ENCODE measurements at regions not wholly inside any gene's neighbourhood (a gene's known extent, or its start where the extent isn't known, plus 50 kb on each side); places are given as distances from the start of the nearest gene placed in this dataset.

- dilution Hi-C loops (cut with MboI; ENCODE audit: extremely low pct_ligation_motif_present, low sequenced_read_pairs) = no loop called here
- Histone ChIP-seq H3K4me2 (ENCODE audit: control insufficient read depth, extremely low read depth, insufficient read depth, low read depth, low read length) (no peak overlapping the region), H3K27ac (ENCODE audit: control insufficient read depth, insufficient read depth, low read length) (no peak overlapping the region), H3K9me1 (ENCODE audit: control insufficient read depth, extremely low read depth, insufficient read depth, low read length) (no peaks in the 10 kb centered on the region), H3K27me3 (ENCODE audit: control insufficient read depth, extremely low read depth, insufficient read depth, low read length) (no peaks in the 10 kb centered on the region), H3K79me2 (ENCODE audit: control insufficient read depth, insufficient read depth, low read length) (no peaks in the 10 kb centered on the region), H3K4me1 (ENCODE audit: control insufficient read depth, extremely low read depth, insufficient read depth, low read length) (peaks cover 5% of the 10 kb centered on the region), H4K20me1 (ENCODE audit: control insufficient read depth, extremely low read depth, insufficient read depth, low read length) (no peaks in the 10 kb centered on the region), H2AFZ (ENCODE audit: control insufficient read depth, low read length) (no peak overlapping the region), H3K9ac (ENCODE audit: control insufficient read depth, extremely low read depth, insufficient read depth, low read length) (no peak overlapping the region), H3K36me3 (ENCODE audit: control insufficient read depth in 2 of 2, extremely low read depth in 1 of 2, insufficient read depth in 2 of 2, low read length in 2 of 2) (no peaks in the 10 kb centered on the region), H3K4me3 (ENCODE audit: control insufficient read depth in 2 of 3, extremely low read depth in 1 of 3, insufficient read depth in 2 of 3, low read depth in 1 of 3, low read length in 3 of 3) (no peak overlapping the region), H3K9me3 (ENCODE audit: control insufficient read depth, low read depth, low read length) (no peaks in the 10 kb centered on the region)
- DNase-seq (ENCODE audit: low read depth, low spot score) (no peak), FAIRE-seq (no peak)
- no peak for TF ChIP-seq CTCF (optimal IDR thresholded peaks at IDR 0.05 in 1 of 3, IDR thresholded peaks at IDR 0.05 in 1 of 3, conservative IDR thresholded peaks at IDR 0.05 in 1 of 3; ENCODE audit: extremely low read depth in 1 of 3, insufficient read depth in 2 of 3, low read length in 3 of 3)
- no peak for TF ChIP-seq EZH2 (IDR thresholded peaks at IDR 0.05; ENCODE audit: low read length)
Measured at GRCh38 chr4:147325571-147325981, 155.3 kb upstream of the EDNRA start.

GRCh38 chr4:147326591-147326990 is 154.3 kb upstream of the EDNRA start:
- H4K20me1 ChIP-seq (ENCODE audit: control insufficient read depth, extremely low read depth, insufficient read depth, low read length) = no peaks in the 10 kb centered on the region
- no peaks in the 10 kb centered on the region for H3K9me3 ChIP-seq (ENCODE audit: control insufficient read depth, low read depth, low read length)
- H3K4me3 ChIP-seq (ENCODE audit: control insufficient read depth in 2 of 3, extremely low read depth in 1 of 3, insufficient read depth in 2 of 3, low read depth in 1 of 3, low read length in 3 of 3) = no peak overlapping the region
- no peak overlapping the region for H3K9ac ChIP-seq (ENCODE audit: control insufficient read depth, extremely low read depth, insufficient read depth, low read length)
- no peak overlapping the region for H3K4me2 ChIP-seq (ENCODE audit: control insufficient read depth, extremely low read depth, insufficient read depth, low read depth, low read length)
- FAIRE-seq (no peak), DNase-seq (ENCODE audit: low read depth, low spot score) (no peak)
- dilution Hi-C loops (cut with MboI; ENCODE audit: extremely low pct_ligation_motif_present, low sequenced_read_pairs) = no loop called here
- H3K36me3 ChIP-seq (ENCODE audit: control insufficient read depth in 2 of 2, extremely low read depth in 1 of 2, insufficient read depth in 2 of 2, low read length in 2 of 2) = no peaks in the 10 kb centered on the region
- H3K79me2 ChIP-seq (ENCODE audit: control insufficient read depth, insufficient read depth, low read length) = no peaks in the 10 kb centered on the region
- no peaks in the 10 kb centered on the region for H3K9me1 ChIP-seq (ENCODE audit: control insufficient read depth, extremely low read depth, insufficient read depth, low read length)
- H2AFZ ChIP-seq (ENCODE audit: control insufficient read depth, low read length) = no peak overlapping the region
- peaks cover 6% of the 10 kb centered on the region for H3K4me1 ChIP-seq (ENCODE audit: control insufficient read depth, extremely low read depth, insufficient read depth, low read length)
- TF ChIP-seq CTCF (optimal IDR thresholded peaks at IDR 0.05 in 1 of 3, IDR thresholded peaks at IDR 0.05 in 1 of 3, conservative IDR thresholded peaks at IDR 0.05 in 1 of 3; ENCODE audit: extremely low read depth in 1 of 3, insufficient read depth in 2 of 3, low read length in 3 of 3) = no peak
- TF ChIP-seq EZH2 (IDR thresholded peaks at IDR 0.05; ENCODE audit: low read length) = no peak
- H3K27me3 ChIP-seq (ENCODE audit: control insufficient read depth, extremely low read depth, insufficient read depth, low read length) = no peaks in the 10 kb centered on the region
- H3K27ac ChIP-seq (ENCODE audit: control insufficient read depth, insufficient read depth, low read length) = no peak overlapping the region
